CD4-positive, alpha-beta T cell treated with Interleukin-6 at 100 ng/mL for 8 hours (primary cell): ENCODE measurements at regions not wholly inside any gene's neighbourhood (a gene's known extent, or its start where the extent isn't known, plus 50 kb on each side); places are given as distances from the start of the nearest gene placed in this dataset.

Experiments used
- DNase-seq: peaks from one replicate; pipeline ENCODE4 v3.0.0-alpha.2; 2020; ENCODE audit warnings: mixed read lengths, low spot score

- peak; percentile 79 for DNase-seq
Observed at GRCh38 chr12:47307680-47308399, 228.1 kb upstream of the AMIGO2 start.

GRCh38 chr12:47306773-47307679 lies 227.3 kb upstream of the AMIGO2 start:
- peak; percentile 73 for DNase-seq

GRCh38 chr12:47306130-47306529 lies 226.4 kb upstream of the AMIGO2 start:
- no peak for DNase-seq

- no peak for DNase-seq
Observed at GRCh38 chr12:47305464-47305863, 225.7 kb upstream of the AMIGO2 start.

GRCh38 chr12:47303995-47304560 lies 224.3 kb upstream of the AMIGO2 start:
- no peak for DNase-seq

- no peak for DNase-seq
Observed at GRCh38 chr12:47303207-47303606, 223.4 kb upstream of the AMIGO2 start.

GRCh38 chr12:47302111-47302671 lies 222.4 kb upstream of the AMIGO2 start:
- no peak for DNase-seq

GRCh38 chr12:47299586-47299985 lies 219.8 kb upstream of the AMIGO2 start:
- no peak for DNase-seq

- DNase-seq = no peak
Observed at GRCh38 chr12:47297993-47298392, 218.2 kb upstream of the AMIGO2 start.

- no peak for DNase-seq
Observed at GRCh38 chr12:47296828-47297227, 217.1 kb upstream of the AMIGO2 start.

GRCh38 chr12:47293406-47293805 lies 213.6 kb upstream of the AMIGO2 start:
- no peak for DNase-seq

- DNase-seq = no peak
Observed at GRCh38 chr12:47286676-47287075, 206.9 kb upstream of the AMIGO2 start.
